ENCODE measurements at regions not wholly inside any gene's neighbourhood (a gene's known extent, or its start where the extent isn't known, plus 50 kb on each side); places are given as distances from the start of the nearest gene placed in this dataset.

DNA sequence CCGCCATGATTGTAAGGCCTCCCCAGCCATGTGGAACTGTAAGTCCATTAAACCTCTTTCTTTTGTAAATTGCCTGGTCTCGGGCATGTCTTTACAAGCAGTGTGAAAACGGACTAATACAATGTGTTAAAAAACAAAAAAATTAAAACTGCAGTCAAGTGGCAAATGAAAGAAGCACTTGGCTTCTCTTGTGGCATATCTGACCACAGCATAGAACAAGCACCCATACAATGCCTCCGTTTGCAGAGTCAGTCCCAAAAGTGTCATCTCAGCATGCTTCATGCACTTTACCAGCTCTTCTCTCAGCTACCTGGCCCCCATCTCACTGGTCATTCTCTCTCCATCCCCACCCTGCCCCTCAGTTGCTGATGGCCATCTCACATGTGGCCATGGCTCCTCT lies 51.1 kb upstream of the DAPK1 start:
- TF ChIP-seq TAF1 (IDR thresholded peaks at IDR 0.05; ENCODE audit: borderline replicate concordance, insufficient read depth, low read length) (no peak), SIN3A (IDR thresholded peaks at IDR 0.05; ENCODE audit: borderline replicate concordance, insufficient read depth, low read length) (no peak), FOXP2 (optimal IDR thresholded peaks at IDR 0.05; ENCODE audit: borderline replicate concordance, extremely low read depth, extremely low read length, insufficient read depth) (no peak), POLR2AphosphoS5 (IDR thresholded peaks at IDR 0.05; ENCODE audit: low read depth, low read length) (no peak), REST (IDR thresholded peaks at IDR 0.05; ENCODE audit: insufficient read depth in 1 of 2, low read depth in 2 of 2, low read length in 2 of 2) (no peak)

GRCh38 chr9:87447547-87448432 lies 49.9 kb upstream of the DAPK1 start:
- TF ChIP-seq FOXP2 (optimal IDR thresholded peaks at IDR 0.05; ENCODE audit: borderline replicate concordance, extremely low read depth, extremely low read length, insufficient read depth): no peak
- TF ChIP-seq POLR2AphosphoS5 (IDR thresholded peaks at IDR 0.05; ENCODE audit: low read depth, low read length): no peak
- no peak for TF ChIP-seq SIN3A (IDR thresholded peaks at IDR 0.05; ENCODE audit: borderline replicate concordance, insufficient read depth, low read length)

Measured in PFSK-1 (cell line).